Nephron progenitor cell (in vitro differentiated cells): ENCODE measurements at regions not wholly inside any gene's neighbourhood (a gene's known extent, or its start where the extent isn't known, plus 50 kb on each side); places are given as distances from the start of the nearest gene placed in this dataset.

ENCODE experiments used
- DNase-seq: peaks from one replicate; pipeline ENCODE4 v3.0.0; 2021
- H3K27ac Mint-ChIP-seq: 2 replicates; pipeline ENCODE4 v1.8.0; 2021; ENCODE audit warnings: mild to moderate bottlenecking, moderate library complexity, mixed read lengths
- H3K27me3 Mint-ChIP-seq: 2 replicates; pipeline ENCODE4 v1.8.0; 2021; ENCODE audit warnings: mild to moderate bottlenecking, low read depth, mixed read lengths; ENCODE audit not compliant: poor library complexity
- H3K36me3 Mint-ChIP-seq: 2 replicates; pipeline ENCODE4 v1.8.0; 2021; ENCODE audit warnings: low read depth, mixed read lengths
- H3K4me1 Mint-ChIP-seq: 2 replicates; pipeline ENCODE4 v1.8.0; 2021; ENCODE audit warnings: mixed read lengths
- H3K4me3 Mint-ChIP-seq: 2 replicates; pipeline ENCODE4 v1.8.0; 2021; ENCODE audit warnings: mild to moderate bottlenecking, moderate library complexity, mixed read lengths
- H3K9me3 Mint-ChIP-seq: 2 replicates; pipeline ENCODE4 v1.8.0; 2021; ENCODE audit warnings: mild to moderate bottlenecking, moderate library complexity, mixed read lengths
- CTCF ChIP-seq: fragments of 200-600 bp; sonication (generic); IDR thresholded peaks from 2 replicates; pipeline ENCODE4 v1.5.0; 2021; ENCODE audit warnings: antibody characterized with exemption

DNA sequence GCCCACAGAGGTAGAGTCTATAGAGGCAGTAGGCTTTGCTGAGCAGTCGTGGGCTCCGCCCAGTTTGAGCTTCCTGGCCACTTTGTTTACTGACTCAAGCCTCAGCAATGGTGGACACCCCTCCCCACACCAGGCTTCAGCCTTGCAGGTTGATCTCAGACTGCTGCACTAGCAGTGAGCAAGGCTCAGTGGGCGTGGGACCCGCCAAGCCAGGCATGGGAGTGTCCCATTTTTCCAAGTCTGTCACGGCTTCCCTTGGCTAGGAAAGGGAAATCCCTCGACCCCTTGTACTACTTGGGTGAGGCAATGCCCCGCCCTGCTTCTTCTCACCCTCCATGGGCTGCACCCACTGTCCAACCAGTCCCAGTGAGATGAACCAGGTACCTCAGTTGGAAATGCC is 135.3 kb upstream of the NT5E start:
- no peak for DNase-seq
- TF ChIP-seq CTCF = no peak
- H3K27me3 Mint-ChIP-seq = peaks cover 3% of the 10 kb centered on the region
- peaks cover 42% of the 10 kb centered on the region for H3K9me3 Mint-ChIP-seq
- H3K36me3 Mint-ChIP-seq = no peaks in the 10 kb centered on the region
- no peaks in the 10 kb centered on the region for H3K4me1 Mint-ChIP-seq
- H3K4me3 Mint-ChIP-seq = no peak overlapping the region
- H3K27ac Mint-ChIP-seq = no peak overlapping the region

GRCh38 chr6:85300581-85300980 is 149.3 kb upstream of the NT5E start:
- Mint-ChIP-seq H3K4me1 (no peaks in the 10 kb centered on the region), H3K27me3 (peaks cover 5% of the 10 kb centered on the region), H3K4me3 (no peak overlapping the region), H3K36me3 (no peaks in the 10 kb centered on the region), H3K9me3 (peaks cover 13% of the 10 kb centered on the region), H3K27ac (no peak overlapping the region)
- DNase-seq = no peak
- no peak for TF ChIP-seq CTCF

- H3K4me3 Mint-ChIP-seq = no peak overlapping the region
- H3K4me1 Mint-ChIP-seq = no peaks in the 10 kb centered on the region
- no peak overlapping the region for H3K27ac Mint-ChIP-seq
- peaks cover 4% of the 10 kb centered on the region for H3K9me3 Mint-ChIP-seq
- peaks cover 15% of the 10 kb centered on the region for H3K27me3 Mint-ChIP-seq
- DNase-seq = no peak
- no peak for TF ChIP-seq CTCF
- H3K36me3 Mint-ChIP-seq = no peaks in the 10 kb centered on the region
Observed at GRCh38 chr6:85298553-85298952, 151.3 kb upstream of the NT5E start.

- TF ChIP-seq CTCF = no peak
- H3K27ac Mint-ChIP-seq = no peak overlapping the region
- H3K36me3 Mint-ChIP-seq = no peaks in the 10 kb centered on the region
- peaks cover 16% of the 10 kb centered on the region for H3K27me3 Mint-ChIP-seq
- no peaks in the 10 kb centered on the region for H3K4me1 Mint-ChIP-seq
- DNase-seq = no peak
- no peak overlapping the region for H3K4me3 Mint-ChIP-seq
- H3K9me3 Mint-ChIP-seq = peaks cover 14% of the 10 kb centered on the region
Observed at GRCh38 chr6:85291326-85291725, 158.6 kb upstream of the NT5E start.

- H3K27me3 Mint-ChIP-seq = peaks cover 4% of the 10 kb centered on the region
Observed at GRCh38 chr6:85287654-85288053, 162.2 kb upstream of the NT5E start.

More at GRCh38 chr6:85287654-85288053, 162.2 kb upstream of the NT5E start:
- no peak for DNase-seq
- H3K27ac Mint-ChIP-seq = no peak overlapping the region
- H3K4me1 Mint-ChIP-seq = no peaks in the 10 kb centered on the region
- TF ChIP-seq CTCF = no peak
- no peak overlapping the region for H3K4me3 Mint-ChIP-seq
- no peaks in the 10 kb centered on the region for H3K36me3 Mint-ChIP-seq
- H3K9me3 Mint-ChIP-seq = peaks cover 14% of the 10 kb centered on the region
